ENCODE measurements at regions not wholly inside any gene's neighbourhood (a gene's known extent, or its start where the extent isn't known, plus 50 kb on each side); places are given as distances from the start of the nearest gene placed in this dataset.

DNA sequence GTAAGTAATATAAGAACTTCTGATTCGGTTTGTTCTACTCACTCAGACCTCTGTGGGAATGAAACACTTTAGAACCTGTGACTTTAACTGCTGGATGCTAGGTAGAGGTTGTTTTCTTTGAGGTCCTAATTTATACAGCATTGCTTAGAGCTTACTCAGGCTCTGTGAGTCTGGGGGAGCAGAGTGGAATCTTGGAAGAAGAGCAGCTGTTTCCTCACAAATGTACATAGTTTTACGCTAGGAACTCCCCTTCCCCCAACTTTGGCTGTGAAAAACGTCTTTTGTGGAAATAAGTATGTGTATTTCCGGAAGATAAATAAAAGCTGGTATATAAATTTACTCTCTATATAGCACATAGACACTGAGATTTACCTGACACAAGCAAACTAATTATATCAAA is 141.4 kb downstream of the NAA11 start:
- TF ChIP-seq CTCF (IDR thresholded peaks at IDR 0.05), result no peak
- TF ChIP-seq POLR2A (IDR thresholded peaks at IDR 0.05), result no peak
